Lung (tissue), 11 donors: ENCODE measurements at regions not wholly inside any gene's neighbourhood (a gene's known extent, or its start where the extent isn't known, plus 50 kb on each side); places are given as distances from the start of the nearest gene placed in this dataset.
"Not testable (repeated sequence)": the region's sequence is repeated elsewhere in the genome, so short reads cannot be mapped to it uniquely, and the experiment has no call there.

ENCODE experiments used
- ATAC-seq: fragments of 200-7000 bp; cut with Tn5 transposase; one replicate; pipeline ENCODE4 v1.9.1; 2020; ENCODE audit warnings: moderate number of reproducible peaks; ENCODE audit not compliant: insufficient read depth, low FRiP score
- DNase-seq, 3 donors: peaks; one replicate each; pipeline ENCODE4 v3.0.0-alpha.2; 2013 to 2017
- H3K27ac ChIP-seq, 2 donors: one replicate each; pipeline ENCODE4 v1.5.1; 2013; ENCODE audit warnings: mild to moderate bottlenecking in 2 of 2, moderate library complexity in 2 of 2, control low read depth in 1 of 2, inconsistent platforms in 1 of 2, low read depth in 1 of 2, low read length in 1 of 2
- H3K27me3 ChIP-seq, 3 donors: one replicate each; pipeline ENCODE4 v1.5.1; 2013; ENCODE audit warnings: low read length in 2 of 3; ENCODE audit not compliant: control insufficient read depth in 3 of 3, insufficient read depth in 3 of 3
- H3K36me3 ChIP-seq, 4 donors: one replicate each; pipeline ENCODE4 v1.5.1; 2013; ENCODE audit warnings: low read length in 4 of 4, mild to moderate bottlenecking in 1 of 4, moderate library complexity in 1 of 4; ENCODE audit not compliant: control insufficient read depth in 4 of 4, insufficient read depth in 4 of 4
- H3K4me1 ChIP-seq, 5 donors: one replicate each; pipeline ENCODE4 v1.5.1; 2013; ENCODE audit warnings: low read length in 5 of 5, mild to moderate bottlenecking in 2 of 5, moderate library complexity in 1 of 5; ENCODE audit not compliant: control insufficient read depth in 5 of 5, insufficient read depth in 5 of 5
- H3K4me3 ChIP-seq: one replicate; pipeline ENCODE4 v1.5.1; 2013; ENCODE audit warnings: mild to moderate bottlenecking, control low read depth, moderate library complexity
- H3K9ac ChIP-seq, 2 donors: one replicate each; pipeline ENCODE4 v1.5.1; 2013; ENCODE audit warnings: low read length in 2 of 2, control low read depth in 1 of 2; ENCODE audit not compliant: insufficient read depth in 1 of 2
- H3K9me3 ChIP-seq, 4 donors: one replicate each; pipeline ENCODE4 v1.5.1; 2013; ENCODE audit warnings: low read length in 3 of 4, mild to moderate bottlenecking in 1 of 4, moderate library complexity in 1 of 4; ENCODE audit not compliant: control insufficient read depth in 4 of 4, insufficient read depth in 3 of 4
- CTCF ChIP-seq: IDR thresholded peaks from 2 replicates; pipeline ENCODE4 v1.5.1; 2012; ENCODE audit warnings: mild to moderate bottlenecking; ENCODE audit errors: control extremely low read depth, extremely low read depth
- WGBS, 2 donors: extraction: QIAGEN DNeasy Blood & Tissue Kit; methylation state at CpG; one replicate each; pipeline ENCODE4 v1.1.7; 2013; 5-methylcytosine and 5-hydroxymethylcytosine counted together
- donor health status: control.
- donor health status: control.
- donor health status: Bipolar disorder and iron deficiency.
- donor health status: healthy.
- donor health status: DM: yes; HTN: yes; CAD: no.

- no peaks in the 10 kb centered on the region for H3K4me1 ChIP-seq
- peaks cover 0 to 5% (median 2%) of the 10 kb centered on the region in 4 donors for H3K9me3 ChIP-seq
- H3K27me3 ChIP-seq, result no peaks in the 10 kb centered on the region
- no peak overlapping the region for H3K27ac ChIP-seq
- 93 to 95% methylated on average over 12 of the region's 12 CpGs for WGBS, 2 donors
- H3K36me3 ChIP-seq, result no peaks in the 10 kb centered on the region
- DNase-seq (no peak), ATAC-seq (no peak)
- no peak overlapping the region for H3K9ac ChIP-seq
- no peak overlapping the region for H3K4me3 ChIP-seq
- no peak for TF ChIP-seq CTCF
Measured at GRCh38 chr4:189001283-189001970, 862.2 kb downstream of the TRIML1 start.

GRCh38 chr4:189001971-189002450, 862.8 kb downstream of the TRIML1 start:
- WGBS, 2 donors, result 93 to 95% methylated on average over 15 of the region's 15 CpGs
- DNase-seq (no peak), ATAC-seq (no peak)
- no peak for TF ChIP-seq CTCF
- no peak overlapping the region for H3K4me3 ChIP-seq
- no peaks in the 10 kb centered on the region for H3K36me3 ChIP-seq
- H3K4me1 ChIP-seq, result no peaks in the 10 kb centered on the region
- no peaks in the 10 kb centered on the region for H3K27me3 ChIP-seq
- peaks cover 0 to 5% (median 2%) of the 10 kb centered on the region in 4 donors for H3K9me3 ChIP-seq
- no peak overlapping the region for H3K27ac ChIP-seq
- H3K9ac ChIP-seq, result no peak overlapping the region

- Histone ChIP-seq H3K36me3 (no peaks in the 10 kb centered on the region), H3K27ac (no peak overlapping the region), H3K27me3 (no peaks in the 10 kb centered on the region), H3K4me3 (no peak overlapping the region), H3K9ac (no peak overlapping the region), H3K9me3 (peaks cover 0 to 5% (median 2%) of the 10 kb centered on the region in 4 donors), H3K4me1 (no peaks in the 10 kb centered on the region)
- ATAC-seq, result no peak
- no peak for TF ChIP-seq CTCF
- DNase-seq, result no peak
- 91 to 94% methylated on average over 10 of the region's 10 CpGs for WGBS, 2 donors
Measured at GRCh38 chr4:189002475-189002874, 863.2 kb downstream of the TRIML1 start.

- H3K27ac ChIP-seq, H3K9ac ChIP-seq: not testable (repeated sequence)
Measured at GRCh38 chr4:189010452-189011217, 871.4 kb downstream of the TRIML1 start.

More at GRCh38 chr4:189010452-189011217, 871.4 kb downstream of the TRIML1 start:
- not testable (repeated sequence) for H3K4me1 ChIP-seq, ATAC-seq, H3K4me3 ChIP-seq, DNase-seq, H3K9me3 ChIP-seq, H3K27me3 ChIP-seq, H3K36me3 ChIP-seq
- WGBS, 2 donors, result 85 to 86% methylated on average over 21 to 24 of the region's 27 CpGs
